GM12891 (cell line): ENCODE measurements at regions not wholly inside any gene's neighbourhood (a gene's known extent, or its start where the extent isn't known, plus 50 kb on each side); places are given as distances from the start of the nearest gene placed in this dataset.
"Not testable (repeated sequence)": the region's sequence is repeated elsewhere in the genome, so short reads cannot be mapped to it uniquely, and the experiment has no call there.

ENCODE experiments used
- DNase-seq: peaks from one replicate; pipeline ENCODE4 v3.0.0; 2011; ENCODE audit warnings: low spot score; ENCODE audit not compliant: insufficient read length
- FAIRE-seq: peaks from 2 replicates; lab custom pipeline; 2011; peaks lifted over from hg19 to GRCh38; lab: Jason Lieb, UNC
- PAX5 ChIP-seq: IDR thresholded peaks from 2 replicates; pipeline ENCODE4 v1.6.1; 2011; ENCODE audit warnings: low read length, moderate library complexity, mild to moderate bottlenecking; ENCODE audit not compliant: insufficient read depth, severe bottlenecking
- POLR2A ChIP-seq: IDR thresholded peaks from 2 replicates; pipeline ENCODE4 v1.6.1; 2011; ENCODE audit warnings: low read depth, low read length, control low read depth
- POLR2AphosphoS5 ChIP-seq: IDR thresholded peaks from 2 replicates; pipeline ENCODE4 v1.6.1; 2011; ENCODE audit warnings: low read depth, low read length, control low read depth
- POU2F2 ChIP-seq: IDR thresholded peaks from 2 replicates; pipeline ENCODE4 v1.6.1; 2011; ENCODE audit warnings: low read depth, mild to moderate bottlenecking, control low read depth, low read length, moderate library complexity
- SPI1 ChIP-seq: IDR thresholded peaks from 2 replicates; pipeline ENCODE4 v1.6.1; 2011; ENCODE audit warnings: low read depth, low read length, control low read depth
- TAF1 ChIP-seq: IDR thresholded peaks from 2 replicates; pipeline ENCODE4 v1.6.1; 2011; ENCODE audit warnings: low read depth, low read length, control low read depth

GRCh38 chr13:44739120-44739519 is 163.0 kb upstream of the TSC22D1 start:
- no peak for FAIRE-seq
- DNase-seq = no peak
- no peak for TF ChIP-seq SPI1
- TF ChIP-seq POLR2AphosphoS5 = no peak
- no peak for TF ChIP-seq POLR2A
- TF ChIP-seq POU2F2 = no peak
- TF ChIP-seq PAX5 = no peak
- TF ChIP-seq TAF1 = no peak

GRCh38 chr13:44738463-44738862 is 162.3 kb upstream of the TSC22D1 start:
- FAIRE-seq (no peak), DNase-seq (no peak)
- TF ChIP-seq PAX5 = no peak

GRCh38 chr13:44735806-44736205 is 159.7 kb upstream of the TSC22D1 start:
- TF ChIP-seq TAF1 (no peak), POLR2A (no peak), POLR2AphosphoS5 (no peak), PAX5 (no peak), SPI1 (no peak), POU2F2 (no peak)
- DNase-seq (no peak), FAIRE-seq (no peak)

GRCh38 chr13:44734201-44734707 is 158.1 kb upstream of the TSC22D1 start:
- DNase-seq = no peak
- no peak for FAIRE-seq
- TF ChIP-seq SPI1 (no peak), POLR2AphosphoS5 (no peak), POU2F2 (no peak), PAX5 (no peak), POLR2A (no peak), TAF1 (no peak)

GRCh38 chr13:44732503-44733098 is 156.5 kb upstream of the TSC22D1 start:
- FAIRE-seq (no peak), DNase-seq (no peak)
- no peak for TF ChIP-seq POU2F2
- no peak for TF ChIP-seq PAX5
- no peak for TF ChIP-seq SPI1
- TF ChIP-seq POLR2AphosphoS5 = no peak
- no peak for TF ChIP-seq TAF1
- no peak for TF ChIP-seq POLR2A

DNA sequence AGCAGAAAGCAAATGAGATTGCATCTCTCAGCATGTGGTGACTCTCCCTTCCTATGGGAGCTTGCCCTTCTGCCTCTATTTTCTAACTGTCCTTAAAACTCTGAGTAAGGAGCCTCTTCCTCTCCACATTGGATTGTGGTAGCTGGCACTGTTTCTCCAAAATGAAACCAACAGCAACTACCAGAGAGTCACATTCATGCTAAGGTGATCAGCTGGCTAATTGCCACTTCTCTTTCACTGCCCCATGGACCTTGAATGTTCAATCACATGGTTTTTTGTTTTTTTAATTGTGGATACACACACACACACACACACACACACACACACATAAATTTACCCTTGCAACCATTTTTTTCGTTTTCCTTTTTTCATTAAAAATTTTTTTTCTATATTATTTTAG is 154.7 kb upstream of the TSC22D1 start:
- TF ChIP-seq PAX5 = no peak
- TF ChIP-seq TAF1 = no peak
- no peak for TF ChIP-seq POLR2AphosphoS5
- no peak for TF ChIP-seq POLR2A
- TF ChIP-seq SPI1 = no peak
- no peak for TF ChIP-seq POU2F2
- DNase-seq = no peak
- no peak for FAIRE-seq

DNA sequence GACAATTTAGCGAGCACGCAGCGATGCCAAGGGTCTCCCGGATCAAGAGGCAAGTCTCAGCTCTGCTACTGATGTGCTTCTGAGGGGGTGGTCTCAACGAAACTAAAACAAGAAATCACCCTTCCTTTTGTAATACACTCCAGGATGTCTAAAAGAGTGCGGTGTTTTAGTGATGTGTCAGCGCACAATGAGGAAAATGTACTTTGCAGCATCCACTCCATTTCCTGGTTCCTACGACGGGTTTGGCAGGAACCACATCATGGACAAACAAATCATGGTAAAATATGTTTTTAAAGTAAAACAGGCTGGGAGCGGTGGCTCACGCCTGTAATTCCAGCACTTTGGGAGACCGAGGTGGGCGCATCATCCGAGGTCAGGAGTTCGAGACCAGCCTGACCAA is 154.0 kb upstream of the TSC22D1 start:
- FAIRE-seq (no peak), DNase-seq (no peak)
- no peak for TF ChIP-seq POLR2A

- not testable (repeated sequence) for DNase-seq, FAIRE-seq
Observed at GRCh38 chr13:44727591-44727990, 151.5 kb upstream of the TSC22D1 start.

- TF ChIP-seq TAF1 (no peak), POLR2A (no peak), POU2F2 (no peak), POLR2AphosphoS5 (no peak), PAX5 (no peak), SPI1 (no peak)
- no peak for FAIRE-seq
- no peak for DNase-seq
Observed at GRCh38 chr13:44726778-44727177, 150.6 kb upstream of the TSC22D1 start.

DNA sequence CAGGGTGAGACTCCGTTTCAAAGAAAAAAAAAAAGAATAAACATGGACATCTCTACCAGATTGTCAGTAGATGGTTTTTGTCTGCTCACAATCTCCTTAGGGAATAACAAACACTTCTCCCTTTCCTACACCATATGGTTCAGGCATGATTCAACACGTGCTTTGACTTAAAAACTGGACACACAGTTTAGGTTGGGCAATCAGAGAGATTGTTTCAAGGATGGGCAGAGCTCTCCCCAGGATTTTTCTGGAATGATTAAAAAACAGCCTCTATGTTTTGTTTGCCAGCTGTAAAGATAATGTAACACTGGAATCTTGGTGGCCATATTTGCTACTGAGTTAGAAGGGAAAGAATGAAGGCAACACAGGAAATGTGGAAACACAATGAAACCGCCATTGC is 150.1 kb upstream of the TSC22D1 start:
- FAIRE-seq = no peak
- DNase-seq = no peak
- TF ChIP-seq POU2F2 = no peak
- no peak for TF ChIP-seq POLR2A
- no peak for TF ChIP-seq PAX5
- no peak for TF ChIP-seq POLR2AphosphoS5
- no peak for TF ChIP-seq TAF1
- TF ChIP-seq SPI1 = no peak

- DNase-seq (no peak), FAIRE-seq (no peak)
- TF ChIP-seq POLR2A = no peak
- TF ChIP-seq POU2F2 = no peak
- TF ChIP-seq TAF1 = no peak
- no peak for TF ChIP-seq PAX5
- no peak for TF ChIP-seq SPI1
- no peak for TF ChIP-seq POLR2AphosphoS5
Observed at GRCh38 chr13:44719857-44720671, 143.9 kb upstream of the TSC22D1 start.
